OCI-LY3 (cell line): ENCODE measurements at regions not wholly inside any gene's neighbourhood (a gene's known extent, or its start where the extent isn't known, plus 50 kb on each side); places are given as distances from the start of the nearest gene placed in this dataset.

Experiments
- CTCF ChIP-seq: fragments of 200-600, 300-600 bp; sonication (generic); IDR thresholded peaks from 2 replicates; pipeline ENCODE4 v1.5.1; 2014; ENCODE audit warnings: antibody characterized with exemption, low read length, low read depth
- EZH2phosphoT487 ChIP-seq: fragments of 200-600 bp; shearing (Covaris generic); IDR thresholded peaks from 2 replicates; pipeline ENCODE4 v1.6.1; 2018; ENCODE audit warnings: antibody characterized with exemption, mixed run types, low read depth

DNA sequence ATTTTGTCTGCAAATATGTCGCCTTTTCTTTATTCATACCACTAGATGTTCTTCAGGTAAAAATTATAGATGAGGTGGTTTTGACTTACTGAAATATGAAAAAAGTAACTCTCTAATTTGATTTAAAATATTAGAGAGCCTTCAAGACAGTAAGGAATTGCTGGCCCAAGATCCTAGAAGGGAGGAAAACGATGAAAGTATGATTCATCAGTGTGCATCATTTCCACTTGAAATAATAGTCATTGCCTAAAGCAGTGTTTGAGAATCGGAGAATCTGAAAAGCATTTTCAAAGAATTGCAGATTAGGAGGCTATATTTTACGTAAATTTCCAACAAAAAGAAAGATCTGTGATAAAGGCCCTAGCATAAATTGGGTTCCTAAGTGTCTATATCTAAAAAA is 1707.9 kb upstream of the PRR20A start:
- no peak for TF ChIP-seq CTCF
- TF ChIP-seq EZH2phosphoT487: no peak
